Stimulated activated CD4-positive, alpha-beta T cell treated with anti-CD3 and anti-CD28 coated beads, Interleukin-12 subunit alpha, Interleukin-12 subunit beta, amount 100 ng/mL, for 24 hours (primary cell): ENCODE measurements at regions not wholly inside any gene's neighbourhood (a gene's known extent, or its start where the extent isn't known, plus 50 kb on each side); places are given as distances from the start of the nearest gene placed in this dataset.
"Not testable (repeated sequence)": the region's sequence is repeated elsewhere in the genome, so short reads cannot be mapped to it uniquely, and the experiment has no call there.

ENCODE experiments used
- DNase-seq, 2 experiments: peaks; one replicate each; pipeline ENCODE4 v3.0.0-alpha.2; 2020; ENCODE audit warnings: low read depth in 2 of 2

DNA sequence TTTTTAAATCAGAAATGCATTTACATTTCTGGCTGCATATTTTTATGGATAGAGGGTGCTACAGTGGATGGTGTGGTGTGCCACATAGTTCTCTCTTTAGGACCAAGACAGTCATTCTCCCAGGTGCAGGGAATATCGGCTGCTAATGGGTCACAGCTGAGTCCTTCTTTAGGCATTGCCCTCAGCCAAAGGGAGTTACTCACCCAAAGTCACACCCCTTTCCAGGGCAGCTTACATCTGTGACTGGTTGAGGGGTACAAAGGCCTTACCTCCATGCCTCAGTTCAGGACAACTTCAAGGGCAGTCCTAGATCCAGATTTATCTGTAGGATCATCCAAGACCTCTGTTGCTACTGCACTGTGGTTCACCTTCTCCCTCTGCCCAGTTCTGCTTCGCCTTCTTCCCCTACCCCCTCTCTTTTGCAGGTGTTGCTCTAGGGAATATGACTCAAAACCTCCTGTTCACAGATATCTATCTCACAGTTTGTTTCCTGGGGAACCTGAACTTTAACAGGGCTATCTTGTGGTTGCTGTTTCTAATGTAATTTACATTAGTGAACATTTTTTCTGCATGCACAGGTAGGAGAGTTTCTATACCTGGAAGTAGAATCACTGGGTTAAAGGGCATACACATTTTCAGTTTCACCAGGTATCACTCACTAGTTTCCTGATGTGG is 413.9 kb downstream of the RPS6KC1 start:
- no peak for DNase-seq

DNA sequence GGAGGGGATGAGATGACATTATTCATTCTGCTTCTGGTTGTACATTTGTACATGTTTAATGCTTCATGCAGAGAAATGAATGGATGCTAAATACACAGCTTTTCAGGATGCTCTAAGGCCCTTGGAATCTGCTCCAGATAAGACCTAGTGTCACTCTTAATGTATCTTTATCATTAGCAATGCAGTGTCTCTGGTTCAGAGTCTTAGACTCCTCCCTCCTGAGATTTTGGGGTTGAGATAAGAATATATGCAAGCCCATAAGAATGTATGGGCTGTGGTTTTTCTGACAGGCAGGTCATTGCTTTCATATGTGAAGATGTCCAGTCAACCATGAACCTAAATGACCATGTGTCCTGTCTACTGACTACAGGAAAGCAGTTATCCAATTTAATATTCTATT is 415.5 kb downstream of the RPS6KC1 start:
- no peak for DNase-seq

DNA sequence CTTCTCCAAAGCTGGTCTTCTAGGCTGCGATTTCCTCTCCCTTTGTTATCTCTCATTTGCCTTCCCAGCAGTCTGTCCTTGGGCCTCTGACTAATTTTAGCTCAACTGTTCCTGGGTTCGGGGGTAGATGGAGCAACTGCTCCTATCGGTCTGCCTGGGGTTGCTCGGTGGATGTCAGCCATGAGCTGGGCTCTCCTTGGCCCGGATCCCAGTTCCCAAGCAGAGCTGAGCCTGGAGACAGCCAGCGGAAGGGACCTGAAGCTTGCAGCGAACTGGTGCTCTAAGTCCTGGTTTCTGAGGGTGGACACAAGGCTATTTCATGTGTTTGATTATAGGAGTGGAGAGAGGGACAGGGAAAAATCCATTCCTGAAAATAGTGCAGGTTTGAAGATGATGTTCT is 423.0 kb downstream of the RPS6KC1 start:
- DNase-seq: no peak

DNA sequence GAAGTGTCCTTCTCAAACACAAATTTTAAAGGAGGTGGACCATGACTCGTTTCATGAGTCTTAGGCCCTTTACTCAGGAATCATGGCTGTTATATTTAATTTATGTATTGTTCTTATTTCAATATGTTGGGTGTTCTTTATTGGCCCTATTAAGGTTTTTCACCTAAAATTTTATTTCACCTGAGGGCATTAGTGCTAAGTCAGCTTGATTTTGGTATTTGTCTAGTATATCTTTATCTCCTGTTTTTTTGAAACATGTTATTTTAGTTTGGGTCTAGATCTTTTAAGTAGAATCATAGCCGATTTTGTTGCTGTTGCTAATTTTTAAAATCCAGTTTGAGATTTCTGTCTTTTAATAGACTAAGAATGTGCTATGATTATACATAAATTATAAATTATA is 430.4 kb downstream of the RPS6KC1 start:
- DNase-seq: no peak

DNA sequence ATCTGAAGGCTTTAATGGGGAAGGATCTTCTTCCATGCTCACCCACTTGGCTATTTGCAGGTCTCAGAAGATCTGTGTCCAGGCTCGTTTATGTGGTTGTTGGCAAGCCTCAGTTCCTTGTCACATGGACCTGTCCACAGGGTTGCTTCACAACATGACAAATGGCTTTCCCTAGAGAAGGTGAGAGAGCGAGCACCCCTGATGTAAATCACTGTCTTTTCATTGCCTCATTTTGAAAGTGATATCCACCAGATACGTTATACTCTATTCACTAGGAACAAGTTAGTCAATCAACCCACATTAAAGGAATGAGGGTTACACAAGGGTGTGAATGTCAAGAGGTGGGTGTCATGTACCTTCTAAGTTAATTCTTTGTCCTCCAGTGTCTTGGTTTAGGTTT is 433.3 kb downstream of the RPS6KC1 start:
- DNase-seq: no peak

DNA sequence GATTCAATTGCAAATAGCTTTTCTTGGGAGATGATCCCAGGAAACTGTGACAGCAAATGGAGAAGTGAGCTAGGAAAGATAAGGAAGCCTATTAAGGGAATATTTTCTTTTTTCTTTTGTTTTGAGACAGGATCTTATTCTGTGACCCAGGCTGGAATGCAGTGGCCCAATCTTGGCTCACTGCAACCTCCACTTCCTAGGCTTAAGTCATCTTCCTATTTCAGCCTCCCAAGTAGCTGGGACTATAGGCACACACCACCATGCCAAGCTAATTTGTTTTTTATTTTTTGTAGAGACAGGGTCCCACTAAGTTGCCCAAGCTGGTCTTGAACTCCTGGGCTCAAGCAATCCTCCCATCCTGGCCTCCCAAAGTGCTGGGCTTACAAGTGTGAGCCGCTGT is 433.7 kb downstream of the RPS6KC1 start:
- DNase-seq: no peak

DNA sequence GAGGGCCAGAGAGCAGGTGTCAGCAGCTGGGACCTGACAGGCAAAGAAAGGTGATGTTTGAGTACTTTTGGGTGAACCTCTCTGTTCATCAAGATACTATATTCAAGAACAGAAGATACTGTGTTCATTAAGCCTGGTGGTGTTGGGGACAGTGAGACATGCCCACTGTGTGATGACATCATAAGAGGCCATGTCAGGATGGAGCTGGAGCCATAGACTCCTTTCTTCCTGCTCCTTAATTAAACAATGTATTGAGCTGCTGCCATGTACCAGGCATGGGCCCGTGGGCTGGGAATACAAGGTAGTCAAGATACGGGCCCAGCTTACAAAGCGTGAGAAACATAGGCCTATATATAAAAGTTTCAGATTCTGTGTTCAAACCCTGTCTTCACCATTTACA is 435.4 kb downstream of the RPS6KC1 start:
- DNase-seq: no peak

DNA sequence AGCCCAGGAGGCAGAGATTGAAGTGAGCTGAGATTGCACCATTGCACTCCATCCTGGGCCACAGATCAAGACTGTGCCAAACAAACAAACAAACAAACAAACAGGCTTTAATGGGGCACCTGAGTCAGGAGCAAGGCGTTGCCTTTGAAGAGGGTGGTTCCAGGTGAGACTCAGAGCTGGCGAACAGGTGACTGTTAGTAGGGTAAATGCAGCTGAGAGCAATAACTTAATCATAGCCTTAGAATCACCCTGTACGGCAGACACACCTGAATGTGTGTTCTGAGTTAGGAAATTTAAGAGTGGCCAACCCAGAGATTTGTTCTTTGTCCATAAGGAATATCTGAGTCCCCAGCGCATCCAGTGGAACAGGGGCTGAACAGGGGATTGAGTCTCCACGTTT is 440.4 kb downstream of the RPS6KC1 start:
- DNase-seq: no peak

DNA sequence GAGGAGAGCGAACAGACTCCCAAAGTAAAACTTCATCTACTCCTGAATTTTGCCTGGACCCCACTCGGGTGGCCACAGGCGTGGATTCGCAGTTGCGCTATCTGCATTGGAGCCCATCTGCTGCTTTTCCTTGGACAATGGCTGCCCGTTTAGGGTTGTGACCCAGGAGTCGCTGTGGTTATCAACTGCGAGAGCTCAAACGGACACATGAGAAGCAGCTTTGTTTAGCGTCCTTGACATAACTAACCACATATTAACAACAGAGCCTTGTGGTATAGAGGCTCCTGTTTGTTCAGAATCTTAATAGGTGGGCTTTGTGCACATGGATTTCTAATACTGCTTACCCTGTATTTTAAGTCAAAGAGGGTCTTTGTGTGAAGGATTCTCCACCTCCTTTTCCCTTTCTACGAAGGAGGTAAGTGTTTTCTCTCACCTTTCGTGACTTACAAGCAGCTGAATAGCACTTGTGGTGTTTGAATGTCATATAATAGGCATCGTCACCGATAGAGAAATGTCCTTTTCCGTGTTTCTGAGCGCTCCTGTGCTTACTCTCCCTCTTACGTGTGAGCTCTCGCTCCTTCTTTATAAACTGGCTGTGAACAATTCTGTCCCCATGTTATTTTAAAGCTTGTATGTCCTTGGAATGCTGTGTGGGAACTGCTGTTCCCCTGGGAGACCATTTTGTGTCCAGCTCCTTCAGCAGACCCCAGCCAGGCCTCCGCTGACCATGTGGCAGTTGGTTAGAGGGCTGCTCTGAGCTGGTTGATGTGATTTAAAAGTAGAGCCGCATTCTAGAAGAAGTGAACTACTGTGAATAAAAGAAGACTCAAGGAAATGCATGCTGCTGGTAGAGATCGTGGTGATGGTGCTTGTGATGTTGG is 441.4 kb downstream of the RPS6KC1 start:
- no peak for DNase-seq

DNA sequence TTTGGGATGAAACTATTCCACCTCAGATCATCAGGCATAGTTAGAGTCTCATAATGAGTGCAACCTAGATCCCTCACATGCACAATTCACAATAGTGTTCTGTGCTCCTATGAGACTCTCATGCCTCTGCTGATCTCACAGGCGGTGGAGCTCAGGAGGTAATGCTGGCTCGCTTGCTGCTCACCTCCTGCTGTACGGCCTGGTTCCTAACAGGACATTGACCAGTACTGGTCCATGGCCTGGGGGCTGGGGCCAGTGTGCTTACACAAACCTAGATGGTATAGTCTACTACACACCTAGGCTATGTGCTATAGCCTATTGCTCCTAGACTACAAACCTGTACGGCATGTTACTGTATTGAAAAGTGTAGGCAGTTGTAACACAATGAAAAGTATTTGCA is 448.4 kb downstream of the RPS6KC1 start:
- no peak for DNase-seq

DNA sequence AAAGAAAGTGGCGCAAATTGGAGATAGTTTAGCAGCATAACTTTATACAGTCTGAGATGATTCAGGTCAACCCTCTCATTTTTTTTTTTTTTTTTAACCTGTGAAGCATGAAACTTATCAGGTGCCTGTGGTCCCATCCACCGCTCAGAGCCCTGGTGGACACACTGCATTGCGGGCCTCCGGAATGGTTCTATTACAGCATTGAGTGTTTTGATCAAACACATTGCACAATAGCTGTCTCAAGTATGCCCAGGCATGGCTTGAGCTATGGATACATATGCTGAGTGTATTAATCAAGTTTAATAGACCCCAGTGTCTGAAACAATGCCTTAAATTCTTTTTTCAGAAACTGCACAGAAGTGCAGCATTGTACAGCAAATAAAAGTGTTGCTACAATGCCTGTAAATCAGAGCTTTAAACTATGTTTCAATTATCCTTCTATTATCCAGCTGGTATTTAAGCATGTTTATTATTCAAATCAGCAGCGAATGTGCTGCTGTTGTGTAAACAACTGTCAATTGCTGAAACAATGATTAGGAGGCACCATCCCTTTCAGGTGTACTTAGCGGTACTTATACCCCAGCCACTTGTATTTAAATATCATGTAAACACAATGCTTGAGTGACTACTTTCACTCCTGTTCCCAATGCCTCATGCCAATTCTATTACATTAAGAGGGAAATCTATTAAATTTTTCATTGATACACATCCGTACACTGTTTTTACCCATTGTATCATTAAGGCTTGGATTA is 456.6 kb downstream of the RPS6KC1 start:
- DNase-seq: no peak

DNA sequence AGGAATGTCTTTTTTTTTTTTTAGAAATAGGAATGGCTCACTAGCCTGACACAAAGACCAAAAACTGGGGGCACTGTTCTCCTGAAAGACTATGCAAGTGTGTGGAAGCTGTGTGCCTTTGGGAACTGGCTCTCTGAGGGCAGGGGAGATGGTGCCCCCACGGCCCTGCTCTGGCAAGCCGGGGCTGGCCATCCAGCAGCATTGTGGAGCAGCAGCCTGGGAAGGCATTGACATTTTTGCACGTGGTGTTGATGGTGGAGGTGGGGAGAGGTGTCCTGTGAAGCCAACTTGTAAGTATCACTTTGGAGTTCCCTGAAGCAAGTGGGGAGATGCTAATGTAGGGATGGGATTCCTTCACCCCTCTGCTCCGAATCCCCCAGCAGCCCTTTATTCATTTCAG is 460.1 kb downstream of the RPS6KC1 start:
- DNase-seq: no peak

DNA sequence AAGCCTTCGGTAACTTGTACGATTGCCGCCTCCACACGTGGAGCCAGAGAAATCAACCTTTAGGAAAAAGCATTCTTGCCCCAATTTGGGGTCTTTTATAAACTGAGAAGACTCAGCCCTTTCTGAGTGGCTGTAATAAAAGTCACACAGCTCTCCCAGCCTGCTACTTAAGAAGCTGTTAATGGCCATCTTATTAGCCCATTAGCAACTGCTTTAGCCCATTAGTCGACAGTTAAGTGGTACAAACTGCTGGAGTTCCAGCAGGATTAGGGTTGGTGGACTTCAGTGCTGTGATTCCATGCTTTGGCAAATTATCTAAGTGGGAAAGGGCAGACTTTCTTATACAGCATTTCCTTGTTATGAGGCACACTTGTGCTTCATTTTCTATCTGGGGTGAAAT is 461.3 kb downstream of the RPS6KC1 start:
- DNase-seq: no peak

DNA sequence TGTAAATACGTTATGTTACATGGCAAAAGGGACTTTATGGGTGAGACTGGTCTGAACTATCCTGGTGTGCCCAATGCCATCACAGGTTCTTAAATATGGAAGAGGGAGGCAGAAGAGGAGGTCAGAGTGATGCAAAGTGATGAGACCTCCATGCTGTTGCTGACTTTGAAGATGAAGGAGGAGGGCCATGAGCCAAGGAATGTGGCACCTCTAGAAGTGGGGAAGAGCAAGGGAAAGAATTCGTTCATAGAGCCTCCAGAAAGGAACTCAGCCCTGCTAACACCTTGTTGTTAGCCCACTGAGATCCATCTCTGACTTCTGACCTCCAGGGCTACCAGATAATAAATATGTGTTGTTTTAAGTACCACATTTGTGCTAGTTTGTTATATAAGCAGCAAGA is 462.0 kb downstream of the RPS6KC1 start:
- DNase-seq: no peak

DNA sequence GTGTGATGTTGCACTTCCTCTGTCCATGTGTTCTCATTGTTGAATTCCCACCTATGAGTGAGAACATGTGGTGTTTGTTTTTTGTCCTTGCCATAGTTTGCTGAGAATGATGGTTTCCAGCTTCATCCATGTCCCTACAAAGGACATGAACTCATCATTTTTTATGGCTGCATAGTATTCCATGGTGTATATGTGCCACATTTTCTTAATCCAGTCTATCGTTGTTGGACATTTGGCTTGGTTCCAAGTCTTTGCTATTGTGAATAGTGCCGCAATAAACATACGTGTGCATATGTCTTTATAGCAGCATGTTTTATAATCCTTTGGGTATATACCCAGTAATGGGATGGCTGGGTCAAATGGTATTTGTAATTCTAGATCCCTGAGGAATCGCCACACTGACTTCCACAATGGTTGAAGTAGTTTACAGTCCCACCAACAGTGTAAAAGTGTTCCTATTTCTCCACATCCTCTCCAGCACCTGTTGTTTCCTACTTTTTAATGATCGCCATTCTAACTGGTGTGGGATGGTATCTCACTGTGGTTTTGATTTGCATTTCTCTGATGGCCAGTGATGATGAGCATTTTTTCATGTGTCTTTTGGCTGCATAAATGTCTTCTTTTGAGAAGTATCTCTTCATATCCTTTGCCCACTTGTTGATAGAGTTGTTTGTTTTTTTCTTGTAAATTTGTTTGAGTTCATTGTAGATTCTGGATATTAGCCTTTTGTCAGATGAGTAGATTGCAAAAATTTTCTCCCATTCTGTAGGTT is 463.6 kb downstream of the RPS6KC1 start:
- DNase-seq: not testable (repeated sequence)

DNA sequence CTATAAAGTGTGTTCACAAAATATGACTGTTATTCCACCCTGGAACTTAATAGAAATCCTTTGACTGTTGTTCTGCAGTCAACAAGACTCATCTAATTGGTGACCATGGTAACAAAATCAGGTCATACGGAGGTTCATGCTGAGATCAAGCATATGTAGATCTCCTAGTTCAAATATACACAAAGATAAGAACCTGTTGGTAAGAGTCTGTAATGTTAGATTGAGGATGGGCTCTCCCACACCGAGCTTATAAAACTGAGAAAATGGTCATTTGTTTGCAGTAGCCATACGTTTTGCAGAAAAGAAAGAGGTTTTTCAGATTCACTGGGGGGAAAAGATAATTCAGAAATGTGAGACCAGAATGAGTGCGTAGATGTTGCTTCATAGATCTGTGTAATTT is 468.1 kb downstream of the RPS6KC1 start:
- DNase-seq: no peak

DNA sequence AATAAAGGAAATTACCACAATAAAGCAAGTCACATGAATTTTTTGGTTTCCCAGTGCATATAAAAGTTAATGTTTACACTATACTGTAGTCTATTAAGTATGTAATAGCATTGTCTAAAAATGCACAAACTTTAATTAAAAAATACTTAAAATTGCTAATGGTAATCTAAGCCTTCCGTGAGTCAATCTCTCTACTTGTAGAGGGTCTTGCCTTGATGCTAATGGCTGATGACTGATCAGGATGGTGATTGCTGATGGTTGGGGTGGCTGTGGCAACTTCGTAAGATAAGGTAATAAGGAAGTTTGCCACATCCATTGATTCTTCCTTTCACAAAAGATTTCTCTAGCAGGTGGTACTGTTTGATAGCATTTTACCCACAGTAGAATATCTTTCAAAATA is 466.6 kb upstream of the PROX1 start:
- DNase-seq: no peak

DNA sequence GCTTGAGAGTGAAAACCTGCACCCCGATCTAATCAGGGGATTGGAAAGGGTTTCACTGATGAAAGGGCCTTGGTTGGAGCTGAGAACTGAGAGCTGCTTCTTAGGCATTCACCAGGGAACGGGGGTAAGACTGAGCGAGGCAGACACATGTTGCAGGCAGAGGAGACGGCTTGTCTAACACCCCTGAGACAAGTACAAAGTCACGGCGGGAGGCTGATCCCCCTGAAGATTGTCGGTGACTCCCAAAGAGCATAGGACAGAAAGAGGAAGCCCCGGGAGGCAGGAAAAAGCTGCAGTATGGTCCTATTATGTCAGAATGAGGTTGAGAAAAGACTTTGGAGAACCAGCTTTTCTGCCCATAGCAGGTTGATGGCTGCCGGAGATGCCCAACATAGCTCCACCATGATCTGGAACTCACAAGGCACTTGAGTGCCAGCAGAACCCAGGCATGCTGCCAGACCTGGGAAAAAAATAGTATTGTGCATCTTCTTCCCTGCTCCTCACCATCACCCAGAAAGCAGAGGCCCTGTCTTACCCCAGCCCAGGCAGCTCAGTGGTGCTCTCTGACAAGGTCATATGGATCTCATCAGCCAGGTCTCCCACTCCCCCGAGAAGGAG is 463.9 kb upstream of the PROX1 start:
- DNase-seq: no peak

DNA sequence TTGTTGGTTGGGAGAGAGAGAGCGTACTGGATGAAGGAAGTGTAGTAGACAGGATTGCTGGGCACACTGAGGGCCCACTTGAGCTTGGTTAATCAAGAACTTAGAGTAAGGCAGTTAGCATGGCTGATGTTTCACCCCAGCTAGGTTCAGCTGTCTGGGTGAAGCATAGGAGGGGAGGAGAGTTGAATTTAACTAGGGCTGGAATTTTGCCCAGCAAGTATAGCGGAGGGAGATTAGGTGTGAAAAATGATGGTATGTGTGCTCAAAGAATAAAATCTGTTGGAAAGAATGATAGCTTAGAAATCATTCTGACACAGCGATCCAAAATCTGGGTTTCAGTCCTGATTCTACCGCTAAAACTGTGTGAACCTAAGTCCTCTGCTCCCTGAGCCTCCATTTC is 461.5 kb upstream of the PROX1 start:
- DNase-seq: no peak

DNA sequence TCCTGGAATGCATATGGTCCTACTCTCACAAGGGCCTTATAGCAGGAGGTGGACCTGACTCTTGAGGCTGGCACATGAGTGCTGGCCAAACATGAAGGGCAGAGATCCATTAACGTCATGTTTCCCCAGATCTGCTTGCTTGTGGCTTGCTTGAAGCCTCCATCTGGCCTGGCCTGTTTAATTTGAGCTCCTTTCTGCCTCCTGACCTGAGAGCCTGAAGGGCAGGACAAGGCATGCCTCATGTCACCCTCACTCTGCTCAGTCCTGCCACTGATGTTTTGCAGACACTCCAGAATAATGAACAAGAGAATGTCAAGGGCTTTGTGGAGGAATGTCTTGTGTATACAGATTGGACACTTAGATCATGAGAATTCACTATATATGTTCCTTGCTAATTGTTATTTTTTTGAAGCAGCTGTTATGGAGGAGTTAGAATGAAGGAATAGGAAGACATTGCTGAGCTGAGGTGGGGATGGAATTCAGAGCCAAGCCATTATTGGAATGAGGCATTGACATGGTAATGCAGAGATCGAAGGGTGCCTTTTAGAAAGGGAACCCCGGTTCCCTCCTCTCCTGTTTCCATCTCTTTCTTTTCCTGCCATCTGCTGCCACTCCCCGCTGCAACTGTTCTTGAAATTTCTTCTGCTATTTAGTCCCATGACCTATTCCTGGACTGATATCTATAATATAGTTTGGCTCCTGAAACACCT is 457.0 kb upstream of the PROX1 start:
- DNase-seq: no peak
